Upper lobe of left lung (tissue), 4 donors: ENCODE measurements at regions not wholly inside any gene's neighbourhood (a gene's known extent, or its start where the extent isn't known, plus 50 kb on each side); places are given as distances from the start of the nearest gene placed in this dataset.

Experiments used
- CTCF ChIP-seq, 6 experiments: fragments of 450-650 bp in 4 of 6; fragments of 200-600 bp in 2 of 6; sonication (generic) in 2 of 6; IDR thresholded peaks; one replicate each; pipeline ENCODE4 v1.5.1; 2016 to 2019; ENCODE audit warnings: antibody characterized with exemption in 6 of 6
- EP300 ChIP-seq, 4 donors: sonication (generic); formaldehyde crosslinking; IDR thresholded peaks; one replicate each; pipeline ENCODE4 v1.5.1; 2017; ENCODE audit warnings: antibody characterized with exemption in 4 of 4, control low read depth in 2 of 4
- POLR2A ChIP-seq, 4 donors: fragments of 450-650 bp; IDR thresholded peaks; one replicate each; pipeline ENCODE4 v1.5.1; 2016 to 2017; ENCODE audit warnings: antibody characterized with exemption in 4 of 4, mild to moderate bottlenecking in 2 of 4

- no peak for TF ChIP-seq CTCF (IDR thresholded peaks at IDR 0.05)
- TF ChIP-seq EP300 (IDR thresholded peaks at IDR 0.05) = no peak
- no peak for TF ChIP-seq POLR2A (IDR thresholded peaks at IDR 0.05)
These were observed 1058.4 kb downstream of the SLITRK5 start for GRCh38 chr13:88729605-88730004.
